ENCODE measurements at regions not wholly inside any gene's neighbourhood (a gene's known extent, or its start where the extent isn't known, plus 50 kb on each side); places are given as distances from the start of the nearest gene placed in this dataset.

DNA sequence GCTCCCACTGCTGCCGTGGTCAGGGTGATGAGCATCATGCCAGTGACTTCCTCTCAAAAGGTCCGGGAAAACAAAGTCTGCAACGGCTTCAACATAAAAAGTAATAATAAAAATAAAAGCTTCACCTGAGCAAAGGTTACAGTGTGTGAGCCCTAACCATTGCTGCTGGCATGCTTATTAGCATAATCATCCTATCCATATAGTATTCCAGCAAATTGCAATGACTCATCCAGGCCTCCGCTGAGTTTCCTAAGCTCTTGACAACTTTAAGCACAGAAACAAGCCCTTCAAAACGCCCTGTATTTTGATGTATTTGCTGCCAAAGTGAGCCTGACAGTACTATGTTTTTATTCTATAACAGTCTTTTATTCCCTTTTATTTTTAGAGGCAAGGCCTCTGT is 100.5 kb downstream of the AASDH start:
- no peak for DNase-seq (ENCODE audit: low spot score)
- in situ Hi-C loops (cut with HindIII; ENCODE audit: low sequenced_read_pairs): no loop called here

- in situ Hi-C loops (cut with HindIII; ENCODE audit: low sequenced_read_pairs): no loop called here
- no peak for DNase-seq (ENCODE audit: low spot score)
Observed at GRCh38 chr4:56283375-56283774, 103.9 kb downstream of the AASDH start.

DNA sequence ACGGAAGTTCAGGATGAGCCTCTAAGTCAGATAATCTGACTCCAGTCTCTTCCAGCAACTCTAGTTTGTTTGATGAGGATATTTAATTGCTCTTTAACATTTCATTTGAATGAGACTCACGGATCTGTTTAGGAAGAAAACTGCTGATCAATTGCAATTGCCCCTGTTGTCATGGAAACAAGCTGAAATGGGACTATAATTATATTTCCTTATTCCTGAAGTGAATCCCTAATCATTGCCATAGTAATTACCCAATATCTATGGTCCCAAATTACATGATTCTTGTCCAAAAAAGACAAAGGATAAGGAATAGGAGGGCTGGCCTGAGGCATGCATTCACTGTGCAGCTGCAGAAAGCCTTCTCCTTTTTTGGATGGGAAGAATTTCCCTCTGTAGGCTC is 105.3 kb downstream of the AASDH start:
- no peak for DNase-seq (ENCODE audit: low spot score)
- in situ Hi-C loops (cut with HindIII; ENCODE audit: low sequenced_read_pairs): no loop called here

- no peak for DNase-seq (ENCODE audit: low spot score)
- in situ Hi-C loops (cut with HindIII; ENCODE audit: low sequenced_read_pairs): no loop called here
Observed at GRCh38 chr4:56276547-56276946, 110.7 kb downstream of the AASDH start.

DNA sequence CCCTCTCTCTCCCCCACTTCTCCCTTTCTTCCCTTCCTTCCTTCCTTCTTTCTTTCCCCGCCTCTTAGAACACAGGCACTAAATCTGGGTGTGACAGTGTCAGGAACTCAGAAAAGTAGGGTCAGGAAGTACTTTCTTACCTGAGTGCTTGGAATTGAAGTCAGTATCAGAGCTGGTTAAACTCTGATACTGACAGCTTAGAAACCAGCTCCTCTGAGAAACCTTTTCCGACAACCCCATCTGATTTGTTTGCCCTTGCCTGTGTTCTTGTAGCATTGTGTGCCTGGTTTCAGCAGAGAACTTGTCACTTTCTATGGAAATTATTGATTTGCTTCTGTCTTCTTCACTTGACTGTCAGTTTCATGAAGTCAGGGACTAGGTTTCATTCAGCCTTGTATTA is 113.9 kb downstream of the AASDH start:
- in situ Hi-C loops (cut with HindIII; ENCODE audit: low sequenced_read_pairs): no loop called here
- no peak for DNase-seq (ENCODE audit: low spot score)

DNA sequence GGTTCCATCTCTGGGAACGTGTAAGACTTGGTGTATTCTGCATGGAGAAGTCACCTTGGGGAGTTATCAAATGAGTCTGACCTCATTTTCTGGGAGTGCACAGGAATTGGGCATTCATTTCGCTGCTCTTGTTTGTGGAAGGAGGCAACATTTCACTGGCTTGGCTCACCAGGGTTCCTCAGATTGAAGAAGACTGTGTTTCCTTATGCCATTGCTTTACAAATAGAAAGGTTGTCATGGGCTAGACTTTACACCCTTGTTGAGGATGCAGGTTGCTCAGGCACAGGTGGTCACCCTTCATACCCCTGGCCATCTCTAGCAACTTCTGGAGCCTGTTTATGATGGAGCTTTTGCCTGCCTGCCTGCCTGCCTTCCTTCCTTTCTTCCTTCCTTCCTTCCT is 114.4 kb downstream of the AASDH start:
- in situ Hi-C loops (cut with HindIII; ENCODE audit: low sequenced_read_pairs): no loop called here
- no peak for DNase-seq (ENCODE audit: low spot score)

DNA sequence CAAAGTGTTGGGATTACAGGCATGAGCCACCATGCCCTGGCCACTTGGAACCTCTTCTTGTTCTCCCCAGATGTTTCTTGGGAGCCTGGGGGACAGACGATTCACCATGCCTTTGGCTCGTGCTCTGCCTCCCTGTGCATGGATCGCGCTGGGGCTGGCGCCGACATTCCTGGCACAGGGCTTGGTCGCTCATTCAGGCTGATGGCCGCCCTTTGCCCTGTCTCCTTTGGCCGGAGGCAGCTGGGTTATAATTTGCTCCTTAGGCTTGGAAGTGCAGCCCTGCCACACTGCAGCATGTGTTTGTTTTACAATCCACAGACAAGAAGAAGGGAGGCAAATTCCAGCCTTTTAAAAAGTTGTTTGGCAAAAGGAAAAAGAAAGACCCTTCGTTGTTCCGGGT is 115.3 kb downstream of the AASDH start:
- in situ Hi-C loops (cut with HindIII; ENCODE audit: low sequenced_read_pairs): no loop called here

GRCh38 chr4:56271131-56271530 is 116.2 kb downstream of the AASDH start:
- no peak for DNase-seq (ENCODE audit: low spot score)
- in situ Hi-C loops (cut with HindIII; ENCODE audit: low sequenced_read_pairs): no loop called here

More for the DNA sequence above, 115.3 kb downstream of the AASDH start:
- DNase-seq (ENCODE audit: low spot score): no peak

GRCh38 chr4:56267558-56267957 is 119.7 kb downstream of the AASDH start:
- in situ Hi-C loops (cut with HindIII; ENCODE audit: low sequenced_read_pairs): no loop called here
- no peak for DNase-seq (ENCODE audit: low spot score)

DNA sequence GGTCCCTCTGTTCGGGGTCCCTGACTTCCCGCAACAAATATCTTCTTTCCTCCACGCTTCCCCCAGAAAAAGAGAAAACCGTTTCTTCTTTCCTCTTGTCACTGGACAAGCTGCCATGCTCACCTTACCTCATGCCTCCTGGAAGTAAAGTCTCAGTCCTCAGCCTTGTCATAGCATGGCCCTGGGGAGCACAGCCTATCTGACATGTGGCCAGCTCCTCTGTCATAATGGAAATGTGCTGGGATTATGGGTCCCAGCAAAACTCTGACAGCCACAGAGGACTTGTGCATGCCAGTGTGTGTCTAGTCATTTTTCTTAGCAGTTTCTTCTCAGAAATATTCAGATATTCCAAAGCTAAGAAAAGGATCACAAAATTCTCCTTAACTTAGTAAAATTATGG is 122.4 kb downstream of the AASDH start:
- in situ Hi-C loops (cut with HindIII; ENCODE audit: low sequenced_read_pairs): no loop called here

GRCh38 chr4:56261027-56261426 is 126.3 kb downstream of the AASDH start:
- in situ Hi-C loops (cut with HindIII; ENCODE audit: low sequenced_read_pairs): no loop called here
- DNase-seq (ENCODE audit: low spot score): no peak

More for the DNA sequence above, 122.4 kb downstream of the AASDH start:
- DNase-seq (ENCODE audit: low spot score): no peak

- in situ Hi-C loops (cut with HindIII; ENCODE audit: low sequenced_read_pairs): no loop called here
Observed at GRCh38 chr4:56260320-56260719, 127.0 kb downstream of the AASDH start.

DNA sequence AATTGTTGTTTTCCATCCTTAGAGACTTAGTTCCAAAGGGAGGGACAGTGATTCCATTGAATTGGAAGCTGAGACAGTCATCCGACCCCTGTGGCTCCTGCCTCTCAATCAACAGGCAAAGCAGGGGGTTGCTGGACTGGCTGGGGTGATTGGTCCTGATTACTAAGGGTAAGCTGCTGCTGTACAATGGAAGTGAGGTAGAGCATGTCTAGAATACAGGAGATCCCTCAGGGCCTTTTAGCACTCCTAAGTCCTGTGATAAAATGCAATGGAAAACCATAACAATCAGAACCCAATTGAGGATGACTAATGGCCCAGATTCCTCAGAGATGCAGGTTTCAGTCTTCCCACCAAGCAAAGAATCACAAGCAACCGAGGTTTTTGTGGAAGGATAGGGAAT is 127.6 kb downstream of the AASDH start:
- no peak for DNase-seq (ENCODE audit: low spot score)
- in situ Hi-C loops (cut with HindIII; ENCODE audit: low sequenced_read_pairs): no loop called here

More at GRCh38 chr4:56260320-56260719, 127.0 kb downstream of the AASDH start:
- no peak for DNase-seq (ENCODE audit: low spot score)

GRCh38 chr4:56255820-56256219 is 131.5 kb downstream of the AASDH start:
- in situ Hi-C loops (cut with HindIII; ENCODE audit: low sequenced_read_pairs): no loop called here
- no peak for DNase-seq (ENCODE audit: low spot score)

- DNase-seq (ENCODE audit: low spot score): no peak
- in situ Hi-C loops (cut with HindIII; ENCODE audit: low sequenced_read_pairs): no loop called here
Observed at GRCh38 chr4:56253666-56254305, 133.5 kb downstream of the AASDH start.

GRCh38 chr4:56252561-56253152 is 134.6 kb downstream of the AASDH start:
- DNase-seq (ENCODE audit: low spot score): no peak
- in situ Hi-C loops (cut with HindIII; ENCODE audit: low sequenced_read_pairs): no loop called here

DNA sequence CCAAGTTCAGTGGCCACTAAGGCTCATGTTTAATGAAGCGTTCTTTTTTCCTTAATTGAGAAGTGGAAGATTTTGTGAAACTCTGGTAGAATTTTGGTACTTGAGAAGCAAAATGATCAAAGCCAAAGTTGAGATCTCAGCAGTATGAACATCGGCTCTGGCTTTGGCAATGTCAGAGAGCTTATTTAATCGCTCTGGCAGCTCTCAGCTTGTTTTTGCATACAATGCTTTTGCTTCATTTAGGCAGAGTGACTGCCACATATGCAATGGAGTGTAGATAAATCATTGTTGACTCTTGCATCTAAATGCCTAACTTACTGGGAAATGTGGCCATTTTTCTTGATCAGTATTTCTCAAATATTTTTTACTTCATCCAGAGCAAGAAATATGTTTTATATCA is 135.7 kb downstream of the AASDH start:
- in situ Hi-C loops (cut with HindIII; ENCODE audit: low sequenced_read_pairs): no loop called here
- DNase-seq (ENCODE audit: low spot score): no peak

- DNase-seq (ENCODE audit: low spot score): no peak
- in situ Hi-C loops (cut with HindIII; ENCODE audit: low sequenced_read_pairs): no loop called here
Observed at GRCh38 chr4:56250776-56251175, 136.5 kb downstream of the AASDH start.

DNA sequence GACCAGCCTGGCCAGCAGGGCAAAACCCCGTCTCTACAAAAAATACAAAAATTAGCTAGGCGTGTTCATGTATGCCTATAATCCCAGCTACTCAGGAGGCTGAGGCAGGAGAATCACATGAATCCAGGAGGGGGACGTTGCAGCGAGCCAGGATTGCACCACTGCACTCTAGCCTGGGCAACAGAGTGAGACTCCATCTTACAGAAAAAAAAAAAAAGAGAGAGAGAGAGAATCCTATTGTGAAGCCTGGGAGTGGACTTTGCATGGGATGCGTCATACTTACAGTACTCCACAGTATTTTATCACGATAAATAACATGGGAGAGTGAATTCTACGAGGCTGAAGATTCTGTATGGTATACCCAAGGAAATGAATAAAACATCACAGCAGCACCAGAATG is 139.6 kb downstream of the AASDH start:
- no peak for DNase-seq (ENCODE audit: low spot score)
- in situ Hi-C loops (cut with HindIII; ENCODE audit: low sequenced_read_pairs): no loop called here

GRCh38 chr4:56246233-56246610 is 141.1 kb downstream of the AASDH start:
- in situ Hi-C loops (cut with HindIII; ENCODE audit: low sequenced_read_pairs): no loop called here

DNA sequence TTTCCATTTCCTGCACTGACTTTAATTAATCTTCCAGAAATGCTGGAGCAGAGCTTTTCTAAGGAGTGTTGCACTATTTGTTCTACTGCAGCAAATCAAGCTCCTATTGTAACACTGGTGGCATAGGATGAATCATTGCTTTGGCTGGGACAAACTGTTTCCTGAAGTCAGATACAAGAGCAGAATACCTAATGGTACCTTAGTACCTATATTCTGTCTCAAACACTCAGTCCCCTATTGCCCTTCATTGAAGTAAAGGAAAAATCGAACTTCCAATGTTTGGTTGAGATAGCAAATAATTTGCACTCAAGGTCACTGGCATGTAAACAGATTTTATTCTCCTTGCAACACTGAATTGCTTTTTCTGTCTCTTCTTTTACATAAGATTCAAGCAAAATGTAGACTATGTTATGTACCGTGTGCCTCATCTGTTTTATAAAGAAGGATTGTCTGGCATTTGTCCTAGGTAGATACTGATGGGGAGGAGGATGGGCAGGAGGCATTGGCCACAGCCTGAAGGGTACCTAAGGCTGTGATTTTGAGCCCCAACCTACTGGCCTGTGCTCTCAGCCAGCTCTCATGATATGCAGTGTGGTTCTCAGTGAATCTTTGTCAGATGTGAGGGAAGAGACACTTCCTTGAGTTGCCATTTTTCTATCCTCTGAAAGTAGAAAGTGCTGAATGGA is 141.6 kb downstream of the AASDH start:
- in situ Hi-C loops (cut with HindIII; ENCODE audit: low sequenced_read_pairs): no loop called here
- no peak for DNase-seq (ENCODE audit: low spot score)

More at GRCh38 chr4:56246233-56246610, 141.1 kb downstream of the AASDH start:
- no peak for DNase-seq (ENCODE audit: low spot score)

All from G401 (cell line).